IPS-18c (cell line): ENCODE measurements at regions not wholly inside any gene's neighbourhood (a gene's known extent, or its start where the extent isn't known, plus 50 kb on each side); places are given as distances from the start of the nearest gene placed in this dataset.

Experiments used
- H3K4me3 ChIP-seq: 2 replicates; pipeline ENCODE4 v1.7.0; 2013; ENCODE audit warnings: low read depth, mild to moderate bottlenecking, low read length, moderate library complexity; ENCODE audit not compliant: insufficient read depth
- H3K9me3 ChIP-seq: one replicate; pipeline ENCODE4 v1.6.1; 2013; ENCODE audit warnings: mild to moderate bottlenecking, low read length, moderate library complexity; ENCODE audit not compliant: control insufficient read depth, insufficient read depth

- Histone ChIP-seq H3K4me3 (no peak overlapping the region), H3K9me3 (no peaks in the 10 kb centered on the region)
Measured at GRCh38 chr1:208601561-208601960, 357.4 kb upstream of the PLXNA2 start.

GRCh38 chr1:208603721-208604120 is 359.5 kb upstream of the PLXNA2 start:
- H3K4me3 ChIP-seq: no peak overlapping the region
- H3K9me3 ChIP-seq: no peaks in the 10 kb centered on the region

GRCh38 chr1:208604295-208604694 is 360.1 kb upstream of the PLXNA2 start:
- Histone ChIP-seq H3K9me3 (no peaks in the 10 kb centered on the region), H3K4me3 (no peak overlapping the region)

GRCh38 chr1:208606959-208607358 is 362.8 kb upstream of the PLXNA2 start:
- Histone ChIP-seq H3K9me3 (no peaks in the 10 kb centered on the region), H3K4me3 (no peak overlapping the region)

- H3K9me3 ChIP-seq: no peaks in the 10 kb centered on the region
- no peak overlapping the region for H3K4me3 ChIP-seq
Measured at GRCh38 chr1:208607616-208608015, 363.4 kb upstream of the PLXNA2 start.

GRCh38 chr1:208614610-208615009 is 370.4 kb upstream of the PLXNA2 start:
- Histone ChIP-seq H3K9me3 (peaks cover 2% of the 10 kb centered on the region), H3K4me3 (no peak overlapping the region)

- no peak overlapping the region for H3K4me3 ChIP-seq
- peaks cover 2% of the 10 kb centered on the region for H3K9me3 ChIP-seq
Measured at GRCh38 chr1:208615371-208615770, 371.2 kb upstream of the PLXNA2 start.

GRCh38 chr1:208616776-208617175 is 372.6 kb upstream of the PLXNA2 start:
- H3K9me3 ChIP-seq: peaks cover 2% of the 10 kb centered on the region
- no peak overlapping the region for H3K4me3 ChIP-seq

GRCh38 chr1:208628022-208628914 is 384.1 kb upstream of the PLXNA2 start:
- H3K9me3 ChIP-seq: no peaks in the 10 kb centered on the region
- H3K4me3 ChIP-seq: no peak overlapping the region

- no peaks in the 10 kb centered on the region for H3K9me3 ChIP-seq
- H3K4me3 ChIP-seq: no peak overlapping the region
Measured at GRCh38 chr1:208631092-208631491, 386.9 kb upstream of the PLXNA2 start.

- H3K4me3 ChIP-seq: no peak overlapping the region
- H3K9me3 ChIP-seq: no peaks in the 10 kb centered on the region
Measured at GRCh38 chr1:208631506-208631905, 387.3 kb upstream of the PLXNA2 start.

GRCh38 chr1:208634346-208635140 is 390.4 kb upstream of the PLXNA2 start:
- no peaks in the 10 kb centered on the region for H3K9me3 ChIP-seq
- H3K4me3 ChIP-seq: no peak overlapping the region

GRCh38 chr1:208637181-208637580 is 393.0 kb upstream of the PLXNA2 start:
- no peak overlapping the region for H3K4me3 ChIP-seq
- H3K9me3 ChIP-seq: no peaks in the 10 kb centered on the region

- Histone ChIP-seq H3K4me3 (no peak overlapping the region), H3K9me3 (no peaks in the 10 kb centered on the region)
Measured at GRCh38 chr1:208639382-208639781, 395.2 kb upstream of the PLXNA2 start.

GRCh38 chr1:208640295-208640694 is 396.1 kb upstream of the PLXNA2 start:
- Histone ChIP-seq H3K4me3 (no peak overlapping the region), H3K9me3 (no peaks in the 10 kb centered on the region)

GRCh38 chr1:208641579-208642280 is 397.5 kb upstream of the PLXNA2 start:
- H3K4me3 ChIP-seq: no peak overlapping the region
- no peaks in the 10 kb centered on the region for H3K9me3 ChIP-seq

- no peaks in the 10 kb centered on the region for H3K9me3 ChIP-seq
Measured at GRCh38 chr1:208643005-208643597, 398.9 kb upstream of the PLXNA2 start.

More at GRCh38 chr1:208643005-208643597, 398.9 kb upstream of the PLXNA2 start:
- no peak overlapping the region for H3K4me3 ChIP-seq
